ENCODE measurements at regions not wholly inside any gene's neighbourhood (a gene's known extent, or its start where the extent isn't known, plus 50 kb on each side); places are given as distances from the start of the nearest gene placed in this dataset.

GRCh38 chr6:150744522-150745260, 120.8 kb upstream of the MTHFD1L start:
- no peaks in the 10 kb centered on the region for H3K27me3 ChIP-seq
- H3K27ac ChIP-seq = no peak overlapping the region
- intact Hi-C loops (cut with DNase I) = no loop called here
- peaks cover 10% of the 10 kb centered on the region for H3K4me1 ChIP-seq
- TF ChIP-seq POLR2AphosphoS5 (IDR thresholded peaks at IDR 0.05; ENCODE audit: insufficient read depth in 1 of 2, low read depth in 1 of 2) (no peak), POLR2A (IDR thresholded peaks at IDR 0.05) (no peak), CTCF (IDR thresholded peaks at IDR 0.05) (no peak)
- H3K4me3 ChIP-seq = no peak overlapping the region
- no peak for DNase-seq (ENCODE audit: extremely low spot score in 2 of 2)
- no peaks in the 10 kb centered on the region for H3K36me3 ChIP-seq
- H3K9me3 ChIP-seq = no peaks in the 10 kb centered on the region

- TF ChIP-seq POLR2AphosphoS5 (IDR thresholded peaks at IDR 0.05; ENCODE audit: insufficient read depth in 1 of 2, low read depth in 1 of 2) (no peak), CTCF (IDR thresholded peaks at IDR 0.05) (no peak), POLR2A (IDR thresholded peaks at IDR 0.05) (no peak)
- Histone ChIP-seq H3K9me3 (no peaks in the 10 kb centered on the region), H3K27ac (no peak overlapping the region), H3K4me1 (no peaks in the 10 kb centered on the region), H3K36me3 (no peaks in the 10 kb centered on the region), H3K4me3 (no peak overlapping the region), H3K27me3 (no peaks in the 10 kb centered on the region)
- intact Hi-C loops (cut with DNase I) = no loop called here
- DNase-seq (ENCODE audit: extremely low spot score in 2 of 2) = no peak
These were observed 119.6 kb upstream of the MTHFD1L start for GRCh38 chr6:150745896-150746295.

GRCh38 chr6:150747155-150747554, 118.3 kb upstream of the MTHFD1L start:
- TF ChIP-seq POLR2A (IDR thresholded peaks at IDR 0.05) (no peak), POLR2AphosphoS5 (IDR thresholded peaks at IDR 0.05; ENCODE audit: insufficient read depth in 1 of 2, low read depth in 1 of 2) (peak in 1 of 2 donors; percentile 28)
- no peak overlapping the region for H3K27ac ChIP-seq
- no peaks in the 10 kb centered on the region for H3K4me1 ChIP-seq
- H3K27me3 ChIP-seq = no peaks in the 10 kb centered on the region
- no peak for DNase-seq (ENCODE audit: extremely low spot score in 2 of 2)
- H3K4me3 ChIP-seq = no peak overlapping the region
- no peaks in the 10 kb centered on the region for H3K36me3 ChIP-seq
- intact Hi-C loops (cut with DNase I) = no loop called here
- no peaks in the 10 kb centered on the region for H3K9me3 ChIP-seq

- Histone ChIP-seq H3K27me3 (no peaks in the 10 kb centered on the region), H3K27ac (no peak overlapping the region), H3K9me3 (no peaks in the 10 kb centered on the region), H3K4me3 (no peak overlapping the region), H3K36me3 (no peaks in the 10 kb centered on the region), H3K4me1 (no peaks in the 10 kb centered on the region)
- no peak for DNase-seq (ENCODE audit: extremely low spot score in 2 of 2)
- TF ChIP-seq POLR2AphosphoS5 (IDR thresholded peaks at IDR 0.05; ENCODE audit: insufficient read depth in 1 of 2, low read depth in 1 of 2) (no peak), POLR2A (IDR thresholded peaks at IDR 0.05) (no peak), CTCF (IDR thresholded peaks at IDR 0.05) (no peak)
- intact Hi-C loops (cut with DNase I) = no loop called here
These were observed 116.3 kb upstream of the MTHFD1L start for GRCh38 chr6:150749091-150749670.

- DNase-seq (ENCODE audit: extremely low spot score in 2 of 2) = no peak
- H3K4me1 ChIP-seq = no peaks in the 10 kb centered on the region
- H3K36me3 ChIP-seq = no peaks in the 10 kb centered on the region
- intact Hi-C loops (cut with DNase I) = no loop called here
- H3K9me3 ChIP-seq = no peaks in the 10 kb centered on the region
- H3K27ac ChIP-seq = no peak overlapping the region
- TF ChIP-seq CTCF (IDR thresholded peaks at IDR 0.05) = no peak
- no peak for TF ChIP-seq POLR2A (IDR thresholded peaks at IDR 0.05)
- TF ChIP-seq POLR2AphosphoS5 (IDR thresholded peaks at IDR 0.05; ENCODE audit: insufficient read depth in 1 of 2, low read depth in 1 of 2) = no peak
- no peaks in the 10 kb centered on the region for H3K27me3 ChIP-seq
- no peak overlapping the region for H3K4me3 ChIP-seq
These were observed 114.2 kb upstream of the MTHFD1L start for GRCh38 chr6:150751296-150751695.

Data from vagina (tissue), 2 donors.